ENCODE measurements at regions not wholly inside any gene's neighbourhood (a gene's known extent, or its start where the extent isn't known, plus 50 kb on each side); places are given as distances from the start of the nearest gene placed in this dataset.

- no peak for DNase-seq (ENCODE audit: low read depth in 2 of 2)
Observed at GRCh38 chr3:143207338-143207961, 87.9 kb downstream of the CHST2 start.

DNA sequence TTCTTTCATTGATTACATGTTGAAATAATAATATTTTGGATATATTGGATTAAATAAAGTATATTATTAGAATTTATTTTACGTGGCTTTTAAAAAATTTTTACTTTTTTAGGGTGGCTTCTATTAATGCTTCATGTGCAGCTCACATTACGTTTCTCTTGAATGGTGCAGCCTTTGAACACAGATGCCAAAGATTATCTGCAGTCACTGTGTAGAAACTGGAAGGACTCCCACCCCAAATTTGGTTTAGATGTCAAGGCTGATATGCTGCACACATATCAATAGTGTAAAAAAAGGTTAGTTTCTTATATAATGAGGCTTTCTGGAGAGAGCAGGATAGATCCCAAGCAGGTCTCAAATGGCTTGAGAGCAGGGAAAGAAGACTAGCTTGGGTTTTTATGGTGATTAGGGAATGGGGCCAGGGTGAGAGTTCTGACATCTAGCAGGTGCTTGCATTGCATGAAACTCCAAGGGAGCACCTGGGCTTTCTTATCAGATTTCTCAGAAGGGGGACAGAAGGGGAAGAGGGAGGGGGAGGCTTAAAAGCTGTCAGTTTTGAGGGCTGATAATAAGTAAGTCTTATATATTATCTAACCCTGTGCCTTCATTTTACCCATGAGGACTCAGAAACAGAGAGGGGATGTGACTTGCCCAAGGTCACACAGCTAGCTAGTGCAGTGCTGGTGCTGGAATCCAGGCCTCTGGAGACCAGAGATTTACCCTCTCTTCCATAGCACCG is 89.6 kb downstream of the CHST2 start:
- no peak for DNase-seq (ENCODE audit: low read depth in 2 of 2)

DNA sequence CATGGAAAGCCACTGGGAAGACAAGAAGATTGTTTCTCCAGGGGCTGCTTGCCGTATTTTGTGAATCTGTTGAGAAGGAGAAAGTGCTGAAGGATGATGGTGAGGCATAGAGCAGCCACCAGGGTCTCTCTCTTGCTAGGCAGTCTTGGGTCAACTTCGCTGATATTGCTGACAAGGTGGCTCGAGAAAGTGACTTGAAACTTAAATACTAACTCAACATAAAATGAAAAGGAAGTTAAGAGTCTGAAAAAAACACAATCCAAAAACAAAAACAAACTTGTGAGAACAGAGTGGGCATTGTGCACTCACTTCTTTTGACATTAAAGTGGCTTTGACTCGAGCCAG is 90.1 kb downstream of the CHST2 start:
- no peak for DNase-seq (ENCODE audit: low read depth in 2 of 2)

DNA sequence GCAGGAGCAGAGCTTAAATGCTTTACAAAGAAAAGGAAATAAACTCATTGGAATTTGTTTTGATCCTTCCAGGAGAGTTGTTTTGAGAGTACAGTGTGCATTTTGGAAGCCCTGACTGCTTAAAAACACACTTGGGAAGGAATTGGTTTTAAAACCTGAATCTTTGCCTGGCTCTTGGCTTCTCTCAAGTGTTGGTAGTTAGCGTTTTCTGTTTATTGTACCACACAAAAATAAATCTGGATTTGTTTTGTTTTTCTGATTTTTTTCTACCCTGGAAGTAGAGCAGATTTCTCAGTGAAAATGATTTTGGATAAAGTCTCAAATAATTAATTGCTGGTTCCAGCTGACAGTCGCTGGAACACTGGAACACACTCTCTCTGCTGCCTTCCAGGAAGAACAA is 90.6 kb downstream of the CHST2 start:
- no peak for DNase-seq (ENCODE audit: low read depth in 2 of 2)

GRCh38 chr3:143215059-143215458 is 95.5 kb downstream of the CHST2 start:
- DNase-seq (ENCODE audit: low read depth in 2 of 2), result no peak
